ENCODE measurements at regions not wholly inside any gene's neighbourhood (a gene's known extent, or its start where the extent isn't known, plus 50 kb on each side); places are given as distances from the start of the nearest gene placed in this dataset.

DNA sequence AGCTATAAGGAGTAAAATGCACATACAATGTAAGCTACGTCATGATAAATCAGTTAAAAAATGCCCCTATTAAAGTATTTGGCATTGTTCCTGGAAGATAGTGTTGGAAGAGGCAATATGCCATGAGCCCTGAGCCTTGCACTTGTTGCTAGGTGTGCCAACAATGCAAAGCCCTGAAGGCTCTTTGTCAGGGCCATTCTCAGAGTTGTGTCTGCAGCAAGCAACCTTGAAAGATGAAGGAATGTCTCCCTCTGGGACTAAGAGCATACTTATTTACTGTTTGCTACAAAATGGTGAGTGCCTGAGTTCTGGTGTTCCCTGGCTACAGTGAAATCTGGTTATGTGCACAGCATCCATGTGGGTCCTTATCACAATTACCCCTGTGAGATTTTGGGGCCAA is 322.3 kb upstream of the FAT3 start:
- Mint-ChIP-seq H3K4me3 (no peak overlapping the region), H3K4me1 (no peaks in the 10 kb centered on the region), H3K36me3 (no peaks in the 10 kb centered on the region), H3K27ac (no peak overlapping the region), H3K9me3 (peaks cover 0 to 8% (median 0%) of the 10 kb centered on the region in 7 donors), H3K27me3 (ENCODE audit: low read depth in 3 of 3) (peaks cover 0 to 2% (median 0%) of the 10 kb centered on the region in 3 donors)
- DNase-seq = no peak
- H2AFZ ChIP-seq (ENCODE audit: insufficient read depth, low read depth, low read length, poor library complexity, severe bottlenecking) = no peak overlapping the region
- no CpG with 5 or more reads among the region's 1 CpG for WGBS (ENCODE audit: insufficient coverage)
- H3K4me2 ChIP-seq (replicated peaks; ENCODE audit: extremely low read depth, low read length, poor library complexity, severe bottlenecking) = no peak overlapping the region
- H3K36me3 ChIP-seq (replicated peaks in 1 of 2; ENCODE audit: control insufficient read depth in 1 of 2, insufficient read depth in 2 of 2, low read length in 2 of 2) = no peaks in the 10 kb centered on the region
- TF ChIP-seq, protein P1, sequence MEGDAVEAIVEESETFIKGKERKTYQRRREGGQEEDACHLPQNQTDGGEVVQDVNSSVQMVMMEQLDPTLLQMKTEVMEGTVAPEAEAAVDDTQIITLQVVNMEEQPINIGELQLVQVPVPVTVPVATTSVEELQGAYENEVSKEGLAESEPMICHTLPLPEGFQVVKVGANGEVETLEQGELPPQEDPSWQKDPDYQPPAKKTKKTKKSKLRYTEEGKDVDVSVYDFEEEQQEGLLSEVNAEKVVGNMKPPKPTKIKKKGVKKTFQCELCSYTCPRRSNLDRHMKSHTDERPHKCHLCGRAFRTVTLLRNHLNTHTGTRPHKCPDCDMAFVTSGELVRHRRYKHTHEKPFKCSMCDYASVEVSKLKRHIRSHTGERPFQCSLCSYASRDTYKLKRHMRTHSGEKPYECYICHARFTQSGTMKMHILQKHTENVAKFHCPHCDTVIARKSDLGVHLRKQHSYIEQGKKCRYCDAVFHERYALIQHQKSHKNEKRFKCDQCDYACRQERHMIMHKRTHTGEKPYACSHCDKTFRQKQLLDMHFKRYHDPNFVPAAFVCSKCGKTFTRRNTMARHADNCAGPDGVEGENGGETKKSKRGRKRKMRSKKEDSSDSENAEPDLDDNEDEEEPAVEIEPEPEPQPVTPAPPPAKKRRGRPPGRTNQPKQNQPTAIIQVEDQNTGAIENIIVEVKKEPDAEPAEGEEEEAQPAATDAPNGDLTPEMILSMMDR (IDR thresholded peaks at IDR 0.05) = no peak
- no peaks in the 10 kb centered on the region for H3K27me3 ChIP-seq (ENCODE audit: control insufficient read depth in 2 of 2, insufficient read depth in 2 of 2, low read length in 2 of 2)
- intact Hi-C loops (cut with micrococcal nuclease) = no loop called here
- no peaks in the 10 kb centered on the region for H4K20me1 ChIP-seq (ENCODE audit: insufficient read depth, low read length)
- no peaks in the 10 kb centered on the region for H3K4me1 ChIP-seq (ENCODE audit: control insufficient read depth in 1 of 2, insufficient read depth in 2 of 2, low read length in 2 of 2)
- H3K79me2 ChIP-seq (ENCODE audit: insufficient read depth, low read length) = no peaks in the 10 kb centered on the region
- no peak overlapping the region for H3K9ac ChIP-seq (ENCODE audit: insufficient read depth, low read length, poor library complexity, severe bottlenecking)
- no peak overlapping the region for H3K4me3 ChIP-seq (replicated peaks in 1 of 3; ENCODE audit: low read depth in 2 of 3, low read length in 3 of 3)
- no peak overlapping the region for H3K27ac ChIP-seq (ENCODE audit: low read depth in 1 of 2, low read length in 2 of 2)
- H3K9me3 ChIP-seq (replicated peaks in 1 of 2; ENCODE audit: control insufficient read depth in 1 of 2, insufficient read depth in 1 of 2, low read length in 2 of 2) = peaks cover 0 to 5% of the 10 kb centered on the region in 2 donors

DNA sequence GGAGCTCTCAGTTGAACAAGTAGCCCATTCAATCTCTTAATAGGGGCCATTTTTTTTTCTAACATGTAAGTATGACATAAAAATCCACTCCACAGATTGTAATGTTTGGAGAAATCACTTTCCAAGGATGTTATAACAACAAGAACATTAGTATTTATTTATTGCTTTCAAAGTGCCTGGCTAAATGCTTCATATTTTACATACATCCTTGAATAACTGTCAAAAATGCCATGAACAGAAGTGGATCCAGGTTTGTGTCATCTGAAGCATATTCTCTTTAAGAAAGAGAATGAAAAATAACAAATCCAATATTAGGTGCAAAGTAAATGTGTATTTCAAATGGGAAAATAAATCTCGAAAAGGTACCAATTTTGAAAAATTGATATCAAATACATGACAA is 344.0 kb upstream of the FAT3 start:
- Histone ChIP-seq H2AFZ (ENCODE audit: insufficient read depth, low read depth, low read length, poor library complexity, severe bottlenecking) (no peak overlapping the region), H3K27ac (ENCODE audit: low read depth in 1 of 2, low read length in 2 of 2) (no peak overlapping the region), H3K27me3 (ENCODE audit: control insufficient read depth in 2 of 2, insufficient read depth in 2 of 2, low read length in 2 of 2) (no peaks in the 10 kb centered on the region), H3K4me3 (replicated peaks in 1 of 3; ENCODE audit: low read depth in 2 of 3, low read length in 3 of 3) (no peak overlapping the region), H3K36me3 (replicated peaks in 1 of 2; ENCODE audit: control insufficient read depth in 1 of 2, insufficient read depth in 2 of 2, low read length in 2 of 2) (no peaks in the 10 kb centered on the region), H3K4me1 (ENCODE audit: control insufficient read depth in 1 of 2, insufficient read depth in 2 of 2, low read length in 2 of 2) (no peaks in the 10 kb centered on the region), H3K9ac (ENCODE audit: insufficient read depth, low read length, poor library complexity, severe bottlenecking) (no peak overlapping the region), H4K20me1 (ENCODE audit: insufficient read depth, low read length) (no peaks in the 10 kb centered on the region), H3K79me2 (ENCODE audit: insufficient read depth, low read length) (no peaks in the 10 kb centered on the region), H3K4me2 (replicated peaks; ENCODE audit: extremely low read depth, low read length, poor library complexity, severe bottlenecking) (no peak overlapping the region), H3K9me3 (replicated peaks in 1 of 2; ENCODE audit: control insufficient read depth in 1 of 2, insufficient read depth in 1 of 2, low read length in 2 of 2) (peaks cover 3 to 5% of the 10 kb centered on the region in 2 donors)
- no peak for DNase-seq
- intact Hi-C loops (cut with micrococcal nuclease) = no loop called here
- Mint-ChIP-seq H3K4me3 (no peak overlapping the region), H3K27ac (no peak overlapping the region), H3K27me3 (ENCODE audit: low read depth in 3 of 3) (no peaks in the 10 kb centered on the region), H3K9me3 (peaks cover 0 to 7% (median 1%) of the 10 kb centered on the region in 7 donors), H3K36me3 (no peaks in the 10 kb centered on the region), H3K4me1 (no peaks in the 10 kb centered on the region)
- TF ChIP-seq, protein P1 (IDR thresholded peaks at IDR 0.05) = no peak
- no CpG with 5 or more reads among the region's 1 CpG for WGBS (ENCODE audit: insufficient coverage)

All from CD14-positive monocyte (primary cell).